ENCODE measurements at regions not wholly inside any gene's neighbourhood (a gene's known extent, or its start where the extent isn't known, plus 50 kb on each side); places are given as distances from the start of the nearest gene placed in this dataset.

GRCh38 chr2:42976351-42976750 is 184.0 kb upstream of the HAAO start:
- Histone ChIP-seq H3K27ac (ENCODE audit: low read depth in 1 of 2, low read length in 1 of 2) (no peak overlapping the region), H3K9ac (ENCODE audit: insufficient read depth in 1 of 2, low read length in 2 of 2) (no peak overlapping the region), H3K9me3 (ENCODE audit: control insufficient read depth in 4 of 4, insufficient read depth in 3 of 4, low read length in 3 of 4) (no peaks in the 10 kb centered on the region), H3K36me3 (ENCODE audit: control insufficient read depth in 4 of 4, insufficient read depth in 4 of 4, low read length in 4 of 4) (no peaks in the 10 kb centered on the region), H3K27me3 (ENCODE audit: control insufficient read depth in 3 of 3, insufficient read depth in 3 of 3, low read length in 2 of 3) (no peaks in the 10 kb centered on the region), H3K4me3 (no peak overlapping the region), H3K4me1 (ENCODE audit: control insufficient read depth in 5 of 5, insufficient read depth in 5 of 5, low read length in 5 of 5) (peaks cover 0 to 54% (median 8%) of the 10 kb centered on the region in 5 donors)
- TF ChIP-seq CTCF (IDR thresholded peaks at IDR 0.05; ENCODE audit: control extremely low read depth, extremely low read depth): no peak
- 57 to 81% methylated on average over 5 of the region's 5 CpGs for whole genome bisulfite sequencing, 2 donors
- ATAC-seq (ENCODE audit: insufficient read depth, low FRiP score) (no peak), DNase-seq (peak in 1 of 3 donors; percentile 12)

- Histone ChIP-seq H3K4me3 (no peak overlapping the region), H3K27me3 (ENCODE audit: control insufficient read depth in 3 of 3, insufficient read depth in 3 of 3, low read length in 2 of 3) (no peaks in the 10 kb centered on the region), H3K36me3 (ENCODE audit: control insufficient read depth in 4 of 4, insufficient read depth in 4 of 4, low read length in 4 of 4) (no peaks in the 10 kb centered on the region), H3K9me3 (ENCODE audit: control insufficient read depth in 4 of 4, insufficient read depth in 3 of 4, low read length in 3 of 4) (no peaks in the 10 kb centered on the region), H3K4me1 (ENCODE audit: control insufficient read depth in 5 of 5, insufficient read depth in 5 of 5, low read length in 5 of 5) (peaks cover 0 to 54% (median 8%) of the 10 kb centered on the region in 5 donors), H3K9ac (ENCODE audit: insufficient read depth in 1 of 2, low read length in 2 of 2) (peak overlapping the region in 1 of 2 donors; percentile 0), H3K27ac (ENCODE audit: low read depth in 1 of 2, low read length in 1 of 2) (peak overlapping the region in 1 of 2 donors; percentile 30)
- WGBS, 2 donors: 25 to 28% methylated on average over 35 to 40 of the region's 40 CpGs
- ATAC-seq (ENCODE audit: insufficient read depth, low FRiP score) (peak; percentile 45), DNase-seq (peak; percentile 86 to 92 (median 90))
- peak; percentile 83 for TF ChIP-seq CTCF (IDR thresholded peaks at IDR 0.05; ENCODE audit: control extremely low read depth, extremely low read depth)
These were observed 182.6 kb upstream of the HAAO start for GRCh38 chr2:42974721-42975717.

- WGBS, 2 donors: 68 to 73% methylated on average over 2 of the region's 2 CpGs
These were observed 181.9 kb upstream of the HAAO start for GRCh38 chr2:42974169-42974720.

More at GRCh38 chr2:42974169-42974720, 181.9 kb upstream of the HAAO start:
- H3K4me3 ChIP-seq: no peak overlapping the region
- H3K9ac ChIP-seq (ENCODE audit: insufficient read depth in 1 of 2, low read length in 2 of 2): no peak overlapping the region
- TF ChIP-seq CTCF (IDR thresholded peaks at IDR 0.05; ENCODE audit: control extremely low read depth, extremely low read depth): no peak
- no peaks in the 10 kb centered on the region for H3K36me3 ChIP-seq (ENCODE audit: control insufficient read depth in 4 of 4, insufficient read depth in 4 of 4, low read length in 4 of 4)
- no peak overlapping the region for H3K27ac ChIP-seq (ENCODE audit: low read depth in 1 of 2, low read length in 1 of 2)
- DNase-seq: no peak
- no peak for ATAC-seq (ENCODE audit: insufficient read depth, low FRiP score)
- H3K4me1 ChIP-seq (ENCODE audit: control insufficient read depth in 5 of 5, insufficient read depth in 5 of 5, low read length in 5 of 5): peaks cover 0 to 47% (median 8%) of the 10 kb centered on the region in 5 donors
- no peaks in the 10 kb centered on the region for H3K27me3 ChIP-seq (ENCODE audit: control insufficient read depth in 3 of 3, insufficient read depth in 3 of 3, low read length in 2 of 3)
- no peaks in the 10 kb centered on the region for H3K9me3 ChIP-seq (ENCODE audit: control insufficient read depth in 4 of 4, insufficient read depth in 3 of 4, low read length in 3 of 4)
